HS-5 (cell line): ENCODE measurements at regions not wholly inside any gene's neighbourhood (a gene's known extent, or its start where the extent isn't known, plus 50 kb on each side); places are given as distances from the start of the nearest gene placed in this dataset.

Experiments used
- DNase-seq: peaks from one replicate; pipeline ENCODE4 v3.0.0-alpha.2; 2012; ENCODE audit warnings: low read depth

DNA sequence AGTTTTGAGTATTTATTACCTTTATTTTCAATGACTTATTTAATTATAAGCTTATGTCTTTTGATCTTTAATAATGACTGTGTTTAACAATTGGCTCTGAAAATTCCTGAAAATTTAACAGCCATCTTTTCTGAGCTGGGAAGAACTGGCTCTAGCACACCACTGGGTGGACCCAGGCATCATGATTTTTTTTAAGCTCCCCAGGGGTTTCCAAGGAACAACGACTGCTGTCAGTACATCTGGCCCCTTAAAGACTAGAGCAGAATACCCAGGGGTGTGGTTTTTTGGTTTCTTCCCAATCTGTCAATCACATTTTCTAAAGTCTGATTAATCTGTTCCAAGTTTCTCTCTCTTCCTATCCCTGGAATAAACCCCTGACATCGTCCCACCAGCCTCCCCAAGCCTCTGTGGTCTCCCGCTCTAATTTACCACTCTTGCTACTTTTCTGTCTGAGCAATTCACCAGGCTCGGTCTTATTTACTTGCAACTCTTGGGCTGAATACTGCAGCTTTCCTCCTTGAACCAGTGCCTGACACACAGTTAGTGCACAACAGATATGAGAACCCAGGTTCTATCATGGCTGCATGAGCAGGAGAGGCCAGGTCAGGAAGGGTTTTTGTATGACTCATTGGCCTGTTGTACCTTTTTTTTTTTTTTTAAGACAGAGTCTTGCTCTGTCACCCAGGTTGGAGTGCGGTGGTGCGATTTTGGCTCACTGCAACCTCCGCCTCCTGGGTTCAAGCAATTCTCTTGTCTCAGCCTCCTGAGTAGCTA is 321.9 kb downstream of the ZSWIM6 start:
- DNase-seq = no peak

DNA sequence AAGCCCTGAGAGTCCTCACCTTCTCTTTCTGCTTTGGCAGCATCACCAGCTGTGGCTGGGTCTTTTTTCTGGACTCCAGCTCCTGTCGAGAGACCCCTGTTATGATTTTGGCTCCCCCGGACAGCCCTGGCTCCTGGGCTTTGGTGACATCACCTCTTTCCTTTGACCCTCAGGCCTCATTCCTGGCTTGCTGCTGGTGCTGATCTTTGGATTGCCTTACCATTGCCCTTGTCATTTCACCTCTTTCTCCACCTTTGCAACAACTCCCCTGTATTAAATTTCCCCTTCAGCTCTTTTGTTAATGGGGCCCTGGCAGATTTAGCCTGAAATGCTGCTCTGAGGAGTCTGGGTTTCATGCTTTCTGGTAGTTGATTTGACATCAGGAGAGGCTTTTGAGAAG is 322.8 kb downstream of the ZSWIM6 start:
- no peak for DNase-seq

DNA sequence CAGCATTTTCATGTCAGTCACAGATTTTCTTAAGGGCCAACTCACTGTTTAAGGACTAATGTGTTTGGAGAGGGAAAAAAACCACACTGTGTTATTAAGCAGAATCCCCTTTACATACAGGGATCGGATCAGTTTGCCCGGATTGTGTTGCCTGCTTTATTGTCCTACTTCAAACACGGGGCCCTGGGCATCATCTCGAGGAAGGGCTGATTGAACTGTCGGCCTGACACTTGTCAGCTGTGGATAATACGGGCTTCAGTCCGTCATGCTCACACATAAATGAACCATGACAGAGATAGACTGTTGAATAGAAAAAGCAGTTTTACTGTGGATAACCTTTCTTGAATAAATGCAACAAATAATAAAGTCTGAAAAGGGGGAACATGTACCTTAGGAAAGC is 325.0 kb downstream of the ZSWIM6 start:
- DNase-seq = no peak

DNA sequence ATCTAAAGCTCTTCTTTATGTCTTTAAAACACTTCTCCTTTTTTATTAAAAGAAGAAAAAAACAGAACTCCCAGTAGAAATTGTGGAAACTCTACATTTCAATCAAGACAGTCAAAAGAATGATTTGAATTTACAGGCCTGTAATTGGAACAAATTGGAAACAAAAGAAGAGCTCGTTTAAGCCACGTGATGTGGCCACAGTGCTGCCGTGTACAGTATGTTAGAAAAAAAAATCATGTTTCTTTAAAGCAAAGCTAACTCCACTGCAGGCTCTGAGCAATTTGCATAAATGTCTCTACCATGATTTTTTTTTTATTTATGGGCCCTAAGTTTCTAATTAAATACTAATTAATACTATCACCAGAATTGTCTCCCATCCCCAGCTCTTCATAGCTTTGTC is 325.6 kb downstream of the ZSWIM6 start:
- DNase-seq = no peak

DNA sequence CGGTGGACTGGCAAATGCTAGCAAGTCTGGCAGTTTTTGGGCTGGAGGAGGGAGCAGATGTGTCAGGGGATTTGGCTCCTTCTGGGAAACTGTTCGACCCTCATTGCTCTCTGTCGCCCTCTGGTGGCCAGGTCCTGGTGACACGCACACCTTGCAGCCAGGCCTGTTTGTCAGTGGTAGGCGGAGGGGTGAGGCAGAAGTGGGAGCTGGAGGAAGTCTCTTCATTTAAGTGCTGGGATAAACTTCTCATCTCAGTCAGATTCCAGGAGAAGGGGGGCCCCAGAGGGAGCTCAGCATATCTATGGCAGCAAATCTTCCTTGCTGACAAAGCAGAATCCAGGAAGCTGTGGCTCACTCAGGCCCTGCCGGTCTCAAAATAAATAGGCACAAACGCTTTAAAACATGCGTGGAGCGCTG is 326.5 kb downstream of the ZSWIM6 start:
- DNase-seq = peak; percentile 33

DNA sequence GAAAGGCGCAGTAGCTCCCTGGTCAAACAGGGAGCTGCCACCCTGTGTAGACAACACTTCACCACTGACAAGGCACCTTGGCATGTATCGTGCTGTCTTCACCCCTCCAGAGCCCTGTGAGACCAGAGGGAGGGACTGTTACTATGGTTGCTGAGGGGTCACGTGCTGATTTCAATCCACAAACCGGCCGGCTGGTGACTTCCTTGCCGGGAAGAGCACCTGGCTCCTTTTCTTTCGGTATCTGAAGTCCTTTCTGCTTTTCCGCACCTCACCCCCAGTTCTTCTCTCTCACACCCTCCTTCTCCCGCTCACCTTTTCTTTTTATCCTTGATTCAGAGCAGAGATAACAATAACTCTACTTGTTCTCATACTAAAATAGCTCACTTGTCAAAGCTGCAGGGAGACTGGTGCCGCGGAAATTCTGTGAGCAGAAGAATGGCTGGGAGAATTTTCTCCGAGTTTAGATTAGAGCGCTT is 327.2 kb downstream of the ZSWIM6 start:
- DNase-seq = no peak

DNA sequence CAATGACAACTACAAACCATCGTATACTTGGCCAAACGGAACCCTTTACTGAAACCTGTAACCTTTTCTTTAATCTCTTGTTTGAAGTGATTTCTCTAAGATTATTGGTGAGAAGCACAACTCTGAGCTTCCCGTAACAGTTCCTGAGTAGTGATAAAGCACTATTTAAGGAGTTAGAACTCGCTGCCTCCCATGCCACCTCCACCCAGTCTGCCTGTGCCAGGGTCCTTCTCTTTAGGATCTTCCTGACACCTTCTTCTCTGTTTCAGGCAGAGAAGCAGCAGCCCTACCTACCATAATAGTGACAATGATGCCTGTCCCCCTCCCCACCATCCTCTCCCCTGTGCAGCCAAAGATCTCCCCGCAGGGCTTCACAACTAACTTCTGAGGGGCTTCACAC is 330.6 kb downstream of the ZSWIM6 start:
- DNase-seq = no peak

DNA sequence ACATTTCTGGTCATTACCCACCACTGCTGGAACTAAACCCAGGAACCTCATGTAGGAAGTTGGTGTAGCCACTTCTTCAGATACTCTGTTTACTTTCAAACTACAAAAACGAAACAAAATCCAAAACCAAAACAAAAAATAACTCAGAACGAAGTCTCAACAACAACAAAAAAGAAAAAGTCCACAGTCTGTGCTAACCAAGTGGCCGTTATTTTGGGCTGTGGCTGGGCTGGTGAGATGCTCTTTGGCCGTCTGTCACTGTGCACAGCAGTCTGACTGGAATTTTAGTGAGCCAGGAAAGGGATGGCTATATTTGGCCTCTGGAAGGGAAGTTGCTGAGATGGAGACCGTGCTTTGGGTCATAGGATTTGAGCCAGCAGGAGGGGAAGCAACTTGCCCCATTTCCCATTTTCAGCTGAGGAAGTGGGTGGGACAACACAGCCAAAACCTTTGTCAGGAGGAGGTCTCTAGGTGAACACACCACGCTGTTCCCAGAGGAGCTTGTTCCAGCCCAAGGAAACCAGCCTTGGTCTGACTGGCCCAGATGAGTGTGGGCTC is 334.1 kb downstream of the ZSWIM6 start:
- DNase-seq = no peak

DNA sequence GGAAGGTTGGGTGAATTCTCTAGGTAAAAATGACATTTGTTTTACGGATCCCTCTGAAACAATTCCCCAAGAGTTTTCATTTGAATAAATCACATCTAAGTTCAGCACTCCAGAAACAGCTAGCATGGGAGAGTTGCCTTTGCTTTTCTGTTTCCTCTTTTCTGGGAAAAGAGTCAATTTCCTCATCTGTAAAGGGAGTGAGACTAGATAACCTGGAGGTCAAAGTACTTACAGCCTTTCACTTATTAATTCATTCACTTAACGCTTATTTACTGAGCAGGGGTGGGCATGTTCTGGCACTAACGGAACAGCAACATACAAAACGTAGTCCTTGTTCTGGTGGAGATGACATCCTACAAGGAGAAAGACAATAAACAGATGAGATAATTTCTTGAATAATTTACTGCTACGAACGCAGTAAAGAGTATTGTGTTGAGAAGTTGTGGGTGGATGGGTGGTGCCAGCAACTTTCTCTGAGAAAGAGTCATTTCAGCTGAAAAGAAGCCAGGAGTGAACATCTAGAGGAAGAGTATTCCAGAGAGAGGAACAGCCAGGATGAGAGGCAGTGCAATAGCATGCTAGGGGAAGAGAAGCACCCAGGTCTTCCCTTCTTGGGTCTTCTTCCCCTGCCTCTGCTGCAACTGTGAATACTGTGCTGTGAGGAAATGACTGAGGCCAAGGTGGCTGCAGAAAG is 335.6 kb downstream of the ZSWIM6 start:
- DNase-seq = no peak

DNA sequence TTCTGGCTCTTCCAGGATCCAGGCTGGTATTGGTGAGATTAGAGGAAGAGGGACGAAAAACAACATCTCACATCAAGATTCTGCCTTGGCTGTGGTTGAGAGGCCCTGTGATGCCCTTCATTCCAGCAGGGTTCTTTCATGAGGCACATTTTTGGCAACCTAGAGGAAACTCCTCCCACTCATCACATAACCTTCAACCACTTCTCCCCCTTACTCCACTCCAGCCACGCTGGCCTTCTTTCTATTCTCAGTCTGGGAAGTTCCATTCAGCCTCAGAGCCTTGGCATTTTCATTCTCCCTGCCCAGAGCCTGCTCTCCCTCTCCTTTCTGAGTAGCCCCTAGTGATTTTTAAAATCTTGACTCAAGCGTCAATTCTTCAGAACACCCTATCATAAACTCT is 337.5 kb downstream of the ZSWIM6 start:
- DNase-seq = no peak

DNA sequence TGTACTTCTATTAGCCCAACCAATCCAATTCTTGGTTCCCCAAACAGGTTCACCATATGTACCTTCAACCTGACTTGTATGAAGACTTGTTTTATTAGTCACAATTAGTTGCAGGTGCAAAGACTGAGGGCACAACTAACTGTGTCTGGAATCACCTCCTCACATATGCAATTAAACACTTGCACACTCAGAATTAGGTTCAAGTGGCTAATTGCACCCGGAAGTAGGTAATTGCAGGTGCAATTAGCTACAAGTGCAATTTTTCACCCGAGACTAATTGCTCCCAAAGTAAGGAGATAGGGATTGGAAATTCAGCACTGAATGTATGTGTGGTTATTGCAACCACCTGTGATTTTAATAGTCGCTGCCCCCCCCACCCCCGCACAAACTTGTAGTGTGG is 338.9 kb downstream of the ZSWIM6 start:
- no peak for DNase-seq

DNA sequence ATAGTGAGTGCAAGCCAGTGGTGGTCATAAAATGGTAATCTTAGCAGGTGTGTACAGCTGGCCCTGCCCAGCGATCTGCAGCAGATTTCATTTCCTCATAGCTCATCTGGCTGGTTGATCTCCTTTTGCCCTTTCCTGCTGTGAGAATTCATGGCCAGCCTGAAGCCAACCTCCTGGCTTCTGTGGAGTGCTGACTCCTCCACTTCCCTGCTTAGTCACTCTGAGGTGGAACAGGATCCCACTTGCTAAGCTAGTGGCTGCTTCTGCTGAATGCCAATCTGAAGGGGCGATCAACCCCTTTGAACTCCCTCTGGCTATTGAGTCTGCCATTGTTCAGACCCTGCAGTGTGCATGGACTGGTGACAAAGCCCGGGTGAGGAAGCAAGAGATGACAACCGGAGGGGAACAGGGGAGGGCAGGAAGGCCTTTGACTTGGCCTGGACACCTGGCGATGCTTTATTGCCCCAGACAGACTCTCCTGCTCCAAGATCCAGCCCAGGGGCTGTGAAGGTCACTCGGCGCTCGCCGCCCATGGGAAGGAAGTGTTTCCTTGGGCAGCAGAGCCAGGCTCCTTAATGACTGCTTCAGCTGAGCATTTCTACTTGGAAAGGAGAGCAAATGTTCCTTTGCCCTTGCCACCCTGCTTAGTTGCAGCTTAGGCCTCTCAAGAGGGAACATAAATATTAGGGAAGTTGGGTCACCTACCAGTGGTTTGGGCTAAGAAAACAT is 341.1 kb downstream of the ZSWIM6 start:
- DNase-seq = peak; percentile 41

DNA sequence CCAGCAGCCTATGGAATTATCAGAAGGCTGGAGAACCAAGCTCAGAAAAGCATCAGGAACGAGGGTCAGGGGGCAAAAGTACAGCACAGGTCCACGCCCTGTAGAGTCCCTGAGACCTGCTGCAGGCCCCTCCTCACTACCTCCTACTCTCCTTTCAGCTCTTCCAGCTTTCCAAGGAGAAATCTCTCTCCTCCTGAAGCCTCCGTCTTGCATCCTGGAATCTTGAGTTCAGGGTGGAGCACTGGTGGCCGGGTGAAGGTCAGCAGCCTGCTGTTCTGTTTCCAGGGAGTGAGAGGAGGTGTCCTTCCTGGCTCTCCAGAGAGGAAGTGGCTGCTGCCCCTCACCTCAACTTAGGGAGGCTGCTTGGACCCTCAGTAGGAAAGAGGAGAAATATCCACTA is 342.3 kb downstream of the ZSWIM6 start:
- no peak for DNase-seq

DNA sequence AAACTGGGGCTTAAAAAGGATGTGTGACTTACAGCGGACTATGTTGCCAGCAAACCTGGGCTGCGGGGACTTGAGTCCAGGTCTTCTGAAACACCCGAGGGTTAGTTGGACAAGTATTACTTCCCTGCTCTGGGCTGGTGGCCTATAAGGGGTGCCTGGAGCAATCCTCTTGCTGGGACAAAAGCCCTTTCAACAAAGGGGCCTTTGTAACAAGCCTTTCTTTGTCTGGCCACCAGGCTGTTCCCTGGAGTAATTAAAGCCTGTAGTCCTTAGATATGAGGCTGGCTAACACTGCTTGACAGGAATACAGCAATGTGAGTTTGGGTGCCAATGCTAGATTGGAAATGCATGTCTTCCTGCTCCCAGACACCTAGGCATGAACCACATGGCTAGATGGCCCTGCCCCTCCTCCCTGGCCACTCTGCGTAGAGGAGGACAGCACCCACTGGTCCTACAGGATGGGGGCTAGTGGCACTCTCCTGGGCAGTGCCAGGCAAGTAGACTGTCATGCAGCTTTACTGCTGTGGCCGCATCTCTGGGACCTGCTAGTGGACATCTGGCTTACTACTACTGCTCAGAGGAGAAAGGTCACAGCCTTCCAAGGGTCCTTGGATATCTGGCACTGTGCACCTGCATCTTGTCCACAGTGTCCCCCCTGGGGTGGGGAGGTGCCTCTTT is 343.1 kb downstream of the ZSWIM6 start:
- DNase-seq = no peak

DNA sequence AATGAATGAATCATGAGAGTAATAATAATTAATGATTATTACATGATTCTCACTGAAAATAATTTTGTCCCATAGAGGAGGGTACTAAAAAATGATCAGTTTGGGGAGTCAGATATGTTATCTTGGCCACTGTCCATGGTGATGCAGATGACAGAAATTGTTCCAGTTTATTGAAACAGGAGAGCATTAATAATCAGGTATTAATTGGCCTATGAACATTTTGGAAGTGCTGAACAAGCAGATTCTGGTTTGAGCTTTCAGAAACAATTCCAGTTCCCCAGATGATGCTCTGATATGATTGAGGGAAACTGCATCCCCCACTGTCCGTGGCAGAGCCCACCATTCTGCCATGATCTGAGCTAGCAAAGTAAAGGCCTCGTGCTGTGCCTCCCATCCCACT is 345.2 kb downstream of the ZSWIM6 start:
- no peak for DNase-seq

DNA sequence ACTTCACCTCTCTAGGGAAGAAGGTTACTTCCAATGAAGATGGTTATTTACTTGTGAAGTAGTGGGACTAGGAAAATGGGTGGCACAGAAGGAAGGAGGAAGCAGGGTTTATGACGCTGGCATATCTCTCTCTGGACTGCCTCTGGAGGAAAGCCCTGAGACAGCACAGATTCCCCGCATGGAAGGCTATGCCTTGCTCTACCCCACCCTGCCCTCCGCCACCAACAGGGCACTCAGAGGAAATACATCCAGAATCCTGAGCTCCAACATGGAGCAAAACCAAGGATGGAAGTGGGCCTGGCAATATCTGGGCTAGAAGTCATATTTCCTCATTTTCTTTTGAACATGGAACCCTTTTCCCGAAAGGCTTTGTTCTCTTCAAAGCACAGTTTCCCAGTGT is 346.9 kb downstream of the ZSWIM6 start:
- no peak for DNase-seq

DNA sequence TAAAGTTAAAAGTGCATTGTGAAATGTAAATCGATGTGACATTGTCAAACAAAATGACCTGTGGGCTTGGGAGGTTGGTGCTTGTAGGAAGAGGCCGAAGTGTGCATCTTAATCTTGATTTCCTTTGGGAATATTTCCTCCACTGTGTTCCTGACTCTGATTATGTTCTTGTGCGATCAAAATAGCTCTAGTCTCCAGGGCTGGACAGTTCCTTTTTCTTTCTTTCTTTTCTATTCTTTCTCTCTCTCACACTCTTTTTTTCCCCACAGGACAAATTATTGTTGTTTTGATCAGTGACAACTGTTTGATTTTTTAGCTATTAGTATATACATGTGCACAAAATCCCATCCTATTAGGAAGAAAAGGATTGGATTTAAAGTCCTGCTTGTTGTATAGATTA is 347.5 kb downstream of the ZSWIM6 start:
- no peak for DNase-seq

DNA sequence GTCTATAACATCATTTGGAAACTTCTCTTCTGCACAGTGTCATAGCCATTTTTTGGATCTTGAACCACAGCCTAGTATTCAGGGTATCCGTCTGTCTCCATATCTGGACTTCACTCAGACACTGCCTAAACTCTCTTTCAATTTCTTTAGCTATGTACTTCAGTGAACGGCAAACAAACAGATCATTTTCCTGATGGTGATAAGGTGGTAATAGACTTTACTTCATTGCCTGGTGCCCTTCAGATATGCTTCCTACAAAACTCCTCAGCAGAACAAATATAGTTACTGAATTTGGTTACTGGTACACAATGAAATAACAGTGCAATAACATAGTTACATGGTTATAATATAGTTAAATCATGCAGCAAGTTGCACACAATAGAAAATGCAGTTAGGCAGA is 348.2 kb downstream of the ZSWIM6 start:
- no peak for DNase-seq

DNA sequence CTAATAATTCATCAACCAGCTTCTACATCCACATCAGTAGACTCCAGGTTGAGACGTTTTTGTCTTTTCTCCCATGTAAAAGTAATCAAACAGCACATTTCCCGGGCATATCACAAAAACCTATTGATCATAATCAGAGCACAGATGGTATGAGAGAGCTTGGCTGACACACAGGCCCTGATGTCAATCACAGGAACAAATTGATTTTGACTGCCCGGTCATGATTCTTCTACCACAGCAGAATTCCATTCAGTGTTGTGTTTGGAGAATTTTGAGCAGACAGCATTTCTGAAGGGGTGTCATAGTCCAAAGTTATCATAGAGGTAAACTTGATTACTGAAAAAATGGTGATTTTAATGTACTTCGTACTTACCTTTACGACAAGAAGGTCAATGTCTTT is 351.1 kb downstream of the ZSWIM6 start:
- DNase-seq = no peak

DNA sequence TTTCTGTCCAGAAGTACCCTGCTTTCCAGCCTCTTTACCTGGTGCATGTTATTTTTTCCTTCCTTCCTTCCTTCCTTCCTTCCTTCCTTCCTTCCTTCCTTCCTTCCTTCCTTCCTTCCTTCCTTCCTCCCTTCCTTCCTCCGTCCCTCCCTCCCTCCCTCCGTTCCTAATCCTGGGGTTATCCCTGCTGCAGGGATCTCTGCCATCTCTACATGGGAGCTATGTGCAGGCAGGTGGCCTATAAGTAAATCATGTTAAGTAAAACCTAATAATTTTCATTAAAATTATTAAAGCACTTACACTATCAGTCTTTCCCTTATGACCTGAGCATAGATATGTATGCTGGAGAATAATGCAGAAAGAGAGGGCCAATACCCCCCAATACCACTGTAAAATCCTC is 351.9 kb downstream of the ZSWIM6 start:
- no peak for DNase-seq

DNA sequence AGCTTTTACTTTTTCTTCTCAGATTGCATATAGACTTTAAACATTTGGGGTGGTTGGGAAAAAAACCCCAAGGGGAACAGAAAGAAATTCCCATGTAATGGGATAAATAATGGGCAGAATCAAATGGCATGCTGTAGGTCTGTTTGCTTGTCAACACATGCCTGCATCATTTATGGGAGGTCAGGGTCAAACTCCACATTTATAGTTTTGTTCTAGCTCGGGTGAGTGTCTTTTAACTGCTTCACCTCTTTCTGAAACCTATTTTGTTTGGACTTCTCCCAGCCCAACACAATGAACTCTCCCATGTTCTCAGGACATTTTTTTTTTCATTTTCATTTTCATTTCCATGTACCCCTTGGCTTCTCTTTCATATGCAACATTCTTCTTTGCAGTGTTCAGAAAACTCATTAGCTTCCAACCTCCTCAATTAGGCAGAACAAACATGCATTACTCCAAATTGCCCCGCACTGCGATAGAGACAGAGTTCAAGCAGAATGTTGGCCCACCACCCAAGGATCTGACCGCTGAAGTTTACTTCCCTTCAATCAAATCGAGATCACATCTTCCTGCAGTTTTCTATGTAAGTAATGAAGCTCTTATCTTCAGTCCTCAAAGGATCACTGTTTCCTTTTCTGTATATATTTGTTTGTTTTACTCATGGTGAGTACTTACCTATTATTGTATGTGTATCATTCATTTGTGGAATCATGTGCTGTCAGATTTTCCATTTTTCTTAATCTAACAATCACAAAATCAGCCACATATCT is 354.6 kb downstream of the ZSWIM6 start:
- no peak for DNase-seq
